ENCODE measurements at regions not wholly inside any gene's neighbourhood (a gene's known extent, or its start where the extent isn't known, plus 50 kb on each side); places are given as distances from the start of the nearest gene placed in this dataset.

GRCh38 chr22:48658871-48659270 lies 1168.8 kb downstream of the BRD1 start:
- TF ChIP-seq CTCF (conservative IDR thresholded peaks at IDR 0.05; ENCODE audit: low read length) (no peak), EZH2phosphoT487 (IDR thresholded peaks at IDR 0.05; ENCODE audit: borderline replicate concordance) (no peak)
